Keratinocyte (primary cell): ENCODE measurements at regions not wholly inside any gene's neighbourhood (a gene's known extent, or its start where the extent isn't known, plus 50 kb on each side); places are given as distances from the start of the nearest gene placed in this dataset.

Experiments used
- DNase-seq: peaks from one replicate; pipeline ENCODE4 v3.0.0-alpha.2; 2011; ENCODE audit warnings: low read depth, missing footprints, low spot score
- FAIRE-seq: peaks from 2 replicates; lab custom pipeline; 2011; peaks lifted over from hg19 to GRCh38; lab: Jason Lieb, UNC
- H2AFZ ChIP-seq: 2 replicates; pipeline ENCODE4 v1.6.0; 2012; ENCODE audit warnings: low read length, control low read depth, inconsistent platforms; ENCODE audit not compliant: control insufficient read depth
- H3K27ac ChIP-seq: 2 replicates; pipeline ENCODE4 v1.5.1; 2011; ENCODE audit warnings: low read length; ENCODE audit not compliant: control insufficient read depth, insufficient read depth
- H3K27me3 ChIP-seq: 3 replicates; pipeline ENCODE4 v1.6.0; 2011; ENCODE audit warnings: low read length; ENCODE audit not compliant: control insufficient read depth, insufficient read depth; ENCODE audit errors: extremely low read depth
- H3K36me3 ChIP-seq, 2 experiments: 2 replicates in 1 of 2; 3 replicates in 1 of 2; pipeline ENCODE4 v1.5.1; 2011; ENCODE audit warnings: low read length in 2 of 2, mild to moderate bottlenecking in 1 of 2; ENCODE audit not compliant: control insufficient read depth in 2 of 2, insufficient read depth in 2 of 2; ENCODE audit errors: extremely low read depth in 1 of 2
- H3K4me1 ChIP-seq: 3 replicates; pipeline ENCODE4 v1.5.1; 2011; ENCODE audit warnings: low read length; ENCODE audit not compliant: control insufficient read depth, insufficient read depth; ENCODE audit errors: extremely low read depth
- H3K4me2 ChIP-seq: 3 replicates; pipeline ENCODE4 v1.6.0; 2011; ENCODE audit warnings: low read depth, low read length; ENCODE audit not compliant: control insufficient read depth, insufficient read depth; ENCODE audit errors: extremely low read depth
- H3K4me3 ChIP-seq, 3 experiments: fragments of 200-600 bp in 1 of 3; sonication (generic) in 1 of 3; 2 replicates in 2 of 3; 3 replicates in 1 of 3; pipeline ENCODE4 v1.5.1; 2011 to 2016; ENCODE audit warnings: low read length in 3 of 3, mild to moderate bottlenecking in 3 of 3, control low read depth in 2 of 3, inconsistent platforms in 1 of 3, low read depth in 1 of 3, mixed read lengths in 1 of 3, mixed run types in 1 of 3, moderate library complexity in 1 of 3; ENCODE audit not compliant: control insufficient read depth in 2 of 3, insufficient read depth in 2 of 3; ENCODE audit errors: extremely low read depth in 1 of 3
- H3K79me2 ChIP-seq: 2 replicates; pipeline ENCODE4 v1.6.0; 2012; ENCODE audit warnings: low read length; ENCODE audit not compliant: control insufficient read depth, insufficient read depth
- H3K9ac ChIP-seq: 3 replicates; pipeline ENCODE4 v1.6.0; 2011; ENCODE audit warnings: low read length; ENCODE audit not compliant: control insufficient read depth, insufficient read depth; ENCODE audit errors: extremely low read depth
- H3K9me1 ChIP-seq: 3 replicates; pipeline ENCODE4 v1.6.0; 2011; ENCODE audit warnings: low read length; ENCODE audit not compliant: control insufficient read depth, insufficient read depth; ENCODE audit errors: extremely low read depth
- H3K9me3 ChIP-seq: 2 replicates; pipeline ENCODE4 v1.5.1; 2012; ENCODE audit warnings: low read depth, low read length; ENCODE audit not compliant: control insufficient read depth
- H4K20me1 ChIP-seq: 3 replicates; pipeline ENCODE4 v1.6.0; 2011; ENCODE audit warnings: low read length; ENCODE audit not compliant: control insufficient read depth, insufficient read depth; ENCODE audit errors: extremely low read depth
- EZH2 ChIP-seq: IDR thresholded peaks from one replicate; pipeline ENCODE4 v1.6.1; 2012; ENCODE audit warnings: inconsistent platforms, mild to moderate bottlenecking, low read length, moderate library complexity
- dilution Hi-C: fragments of 300-500 bp; cut with MboI; formaldehyde crosslinking; loops from one replicate; pipeline ENCODE4 v1.7.0; 2020; ENCODE audit warnings: low sequenced_read_pairs; ENCODE audit not compliant: extremely low pct_ligation_motif_present
- TF ChIP-seq, protein P1 (sequence below), 3 experiments: IDR thresholded peaks in 1 of 3; conservative IDR thresholded peaks in 1 of 3; optimal IDR thresholded peaks in 1 of 3; 2 replicates in 2 of 3; 3 replicates in 1 of 3; pipeline versions ENCODE3 to v1.5.1; 2011; ENCODE audit warnings: low read length in 3 of 3, mild to moderate bottlenecking in 3 of 3, moderate library complexity in 2 of 3, control low read depth in 1 of 3, inconsistent platforms in 1 of 3; ENCODE audit not compliant: insufficient read depth in 2 of 3; ENCODE audit errors: extremely low read depth in 1 of 3

DNA sequence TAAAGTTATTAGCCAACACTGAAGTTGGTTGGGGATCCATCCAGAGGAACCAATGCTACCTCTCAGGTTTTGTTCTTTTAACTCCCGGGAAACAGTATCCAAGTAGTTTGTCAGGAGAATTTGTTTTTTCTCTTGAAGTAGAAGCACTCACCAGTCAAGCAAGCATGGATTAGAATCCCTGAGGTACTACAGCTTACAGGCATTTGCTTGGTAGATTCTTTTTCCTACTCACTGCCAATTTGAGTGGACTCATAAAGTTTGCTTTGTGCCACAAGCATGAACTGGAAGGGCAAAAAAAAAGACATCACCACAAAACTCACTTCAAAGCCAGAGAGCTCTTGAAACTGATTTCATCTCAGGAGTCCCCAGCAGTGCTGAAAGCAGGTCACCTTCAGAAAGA, 167.4 kb downstream of the MBOAT1 start:
- H3K4me2 ChIP-seq: no peak overlapping the region
- no peaks in the 10 kb centered on the region for H3K9me3 ChIP-seq
- no peak for TF ChIP-seq EZH2
- TF ChIP-seq, protein P1, sequence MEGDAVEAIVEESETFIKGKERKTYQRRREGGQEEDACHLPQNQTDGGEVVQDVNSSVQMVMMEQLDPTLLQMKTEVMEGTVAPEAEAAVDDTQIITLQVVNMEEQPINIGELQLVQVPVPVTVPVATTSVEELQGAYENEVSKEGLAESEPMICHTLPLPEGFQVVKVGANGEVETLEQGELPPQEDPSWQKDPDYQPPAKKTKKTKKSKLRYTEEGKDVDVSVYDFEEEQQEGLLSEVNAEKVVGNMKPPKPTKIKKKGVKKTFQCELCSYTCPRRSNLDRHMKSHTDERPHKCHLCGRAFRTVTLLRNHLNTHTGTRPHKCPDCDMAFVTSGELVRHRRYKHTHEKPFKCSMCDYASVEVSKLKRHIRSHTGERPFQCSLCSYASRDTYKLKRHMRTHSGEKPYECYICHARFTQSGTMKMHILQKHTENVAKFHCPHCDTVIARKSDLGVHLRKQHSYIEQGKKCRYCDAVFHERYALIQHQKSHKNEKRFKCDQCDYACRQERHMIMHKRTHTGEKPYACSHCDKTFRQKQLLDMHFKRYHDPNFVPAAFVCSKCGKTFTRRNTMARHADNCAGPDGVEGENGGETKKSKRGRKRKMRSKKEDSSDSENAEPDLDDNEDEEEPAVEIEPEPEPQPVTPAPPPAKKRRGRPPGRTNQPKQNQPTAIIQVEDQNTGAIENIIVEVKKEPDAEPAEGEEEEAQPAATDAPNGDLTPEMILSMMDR (optimal IDR thresholded peaks at IDR 0.05 in 1 of 3, IDR thresholded peaks at IDR 0.05 in 1 of 3, conservative IDR thresholded peaks at IDR 0.05 in 1 of 3; ENCODE audit: extremely low read depth in 1 of 3, insufficient read depth in 2 of 3, low read length in 3 of 3): no peak
- no peaks in the 10 kb centered on the region for H3K4me1 ChIP-seq
- H3K27ac ChIP-seq: no peak overlapping the region
- FAIRE-seq (no peak), DNase-seq (no peak)
- H3K4me3 ChIP-seq: no peak overlapping the region
- no peaks in the 10 kb centered on the region for H3K79me2 ChIP-seq
- dilution Hi-C loops: no loop called here
- no peak overlapping the region for H3K9ac ChIP-seq
- H3K9me1 ChIP-seq: no peaks in the 10 kb centered on the region
- H2AFZ ChIP-seq: no peak overlapping the region
- no peaks in the 10 kb centered on the region for H4K20me1 ChIP-seq
- H3K27me3 ChIP-seq: no peaks in the 10 kb centered on the region
- no peaks in the 10 kb centered on the region for H3K36me3 ChIP-seq
